ENCODE measurements at regions not wholly inside any gene's neighbourhood (a gene's known extent, or its start where the extent isn't known, plus 50 kb on each side); places are given as distances from the start of the nearest gene placed in this dataset.

- no peak for DNase-seq
These were observed 142.2 kb upstream of the CACNA1E start for GRCh38 chr1:181341026-181341632.

- DNase-seq, result no peak
These were observed 139.2 kb upstream of the CACNA1E start for GRCh38 chr1:181344091-181344490.

- DNase-seq, result no peak
These were observed 138.2 kb upstream of the CACNA1E start for GRCh38 chr1:181345146-181345545.

GRCh38 chr1:181347495-181348390 is 135.6 kb upstream of the CACNA1E start:
- no peak for DNase-seq

- no peak for DNase-seq
These were observed 133.8 kb upstream of the CACNA1E start for GRCh38 chr1:181349512-181349911.

GRCh38 chr1:181350131-181350530 is 133.2 kb upstream of the CACNA1E start:
- DNase-seq, result no peak

- DNase-seq, result no peak
These were observed 131.6 kb upstream of the CACNA1E start for GRCh38 chr1:181351740-181352139.

GRCh38 chr1:181352695-181353094 is 130.6 kb upstream of the CACNA1E start:
- no peak for DNase-seq

GRCh38 chr1:181353526-181353925 is 129.8 kb upstream of the CACNA1E start:
- DNase-seq, result no peak

- no peak for DNase-seq
These were observed 128.5 kb upstream of the CACNA1E start for GRCh38 chr1:181354865-181355264.

- no peak for DNase-seq
These were observed 126.6 kb upstream of the CACNA1E start for GRCh38 chr1:181356505-181357340.

- DNase-seq, result no peak
These were observed 124.3 kb upstream of the CACNA1E start for GRCh38 chr1:181359012-181359411.

GRCh38 chr1:181364801-181365200 is 118.5 kb upstream of the CACNA1E start:
- no peak for DNase-seq

- DNase-seq, result no peak
These were observed 116.4 kb upstream of the CACNA1E start for GRCh38 chr1:181366910-181367309.

GRCh38 chr1:181369416-181369815 is 113.9 kb upstream of the CACNA1E start:
- no peak for DNase-seq

- no peak for DNase-seq
These were observed 99.6 kb upstream of the CACNA1E start for GRCh38 chr1:181383695-181384094.

- no peak for DNase-seq
These were observed 97.0 kb upstream of the CACNA1E start for GRCh38 chr1:181386340-181386739.

GRCh38 chr1:181386951-181387350 is 96.4 kb upstream of the CACNA1E start:
- no peak for DNase-seq

GRCh38 chr1:181387702-181388101 is 95.6 kb upstream of the CACNA1E start:
- no peak for DNase-seq

- no peak for DNase-seq
These were observed 92.8 kb upstream of the CACNA1E start for GRCh38 chr1:181390410-181391077.

GRCh38 chr1:181391301-181391900 is 91.9 kb upstream of the CACNA1E start:
- no peak for DNase-seq

- no peak for DNase-seq
These were observed 91.2 kb upstream of the CACNA1E start for GRCh38 chr1:181392133-181392532.

All from CD4-positive, alpha-beta T cell treated with Interleukin-4 for 1 hour (primary cell).